Stimulated activated naive CD8-positive, alpha-beta T cell treated with anti-CD3 and anti-CD28 coated beads, Interleukin-15, amount 100 ng/mL, for 72 hours (primary cell): ENCODE measurements at regions not wholly inside any gene's neighbourhood (a gene's known extent, or its start where the extent isn't known, plus 50 kb on each side); places are given as distances from the start of the nearest gene placed in this dataset.

Experiments
- ATAC-seq: fragments of 150-1000 bp; cut with Tn5 transposase; 2 replicates; pipeline ENCODE4 v1.10.0; 2021; ENCODE audit warnings: mild to moderate bottlenecking, moderate library complexity
- DNase-seq, 2 donors: peaks; one replicate each; pipeline ENCODE4 v3.0.0; 2021 to 2022
- H3K27ac Mint-ChIP-seq, 2 donors: one replicate each; pipeline ENCODE4 v1.8.0; 2022; ENCODE audit warnings: mild to moderate bottlenecking in 2 of 2, mixed read lengths in 2 of 2, moderate library complexity in 2 of 2
- H3K27me3 Mint-ChIP-seq: one replicate; pipeline ENCODE4 v1.8.0; 2022; ENCODE audit warnings: mixed read lengths
- H3K4me1 Mint-ChIP-seq: one replicate; pipeline ENCODE4 v1.8.0; 2022; ENCODE audit warnings: mild to moderate bottlenecking, mixed read lengths
- H3K4me3 Mint-ChIP-seq, 2 donors: one replicate each; pipeline ENCODE4 v1.8.0; 2022; ENCODE audit warnings: mild to moderate bottlenecking in 2 of 2, mixed read lengths in 2 of 2, moderate library complexity in 1 of 2
- H3K9me3 Mint-ChIP-seq, 2 donors: one replicate each; pipeline ENCODE4 v1.8.0; 2022; ENCODE audit warnings: mixed read lengths in 2 of 2

DNA sequence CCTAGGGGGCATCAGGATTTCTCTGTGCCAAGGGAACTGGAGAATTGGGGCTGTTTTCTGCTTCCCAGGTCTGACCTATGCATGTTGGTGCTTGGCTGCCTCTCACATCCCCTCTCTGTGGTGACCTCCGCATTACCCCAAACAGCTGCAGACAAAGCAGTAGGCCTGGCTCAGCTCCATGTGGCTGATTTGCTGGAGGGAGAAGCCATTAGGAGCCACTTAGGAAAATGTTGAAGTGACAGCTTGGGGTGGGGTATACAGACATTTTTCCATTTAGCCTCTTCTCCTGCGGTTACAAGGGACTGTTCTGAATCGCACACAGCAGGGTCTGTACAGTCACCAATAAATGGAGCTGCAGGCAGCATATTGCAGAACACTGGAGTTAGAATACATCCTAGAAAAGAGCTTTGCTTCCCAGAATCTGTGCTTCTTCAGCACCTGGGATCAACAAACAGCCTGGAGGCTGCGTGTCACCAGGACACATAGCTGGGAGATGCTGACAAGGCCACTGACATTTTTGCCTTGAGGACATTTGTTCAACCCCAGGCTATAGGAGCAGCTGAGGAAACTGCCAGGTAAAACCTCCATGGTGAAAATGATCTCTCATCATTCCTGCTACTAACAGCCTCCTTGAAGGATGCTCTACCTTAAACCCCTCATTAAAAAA is 335.3 kb downstream of the DIRAS2 start:
- ATAC-seq (no peak), DNase-seq (no peak)
- Mint-ChIP-seq H3K27me3 (peaks cover 32% of the 10 kb centered on the region), H3K4me3 (no peak overlapping the region), H3K27ac (no peak overlapping the region), H3K9me3 (no peaks in the 10 kb centered on the region), H3K4me1 (no peaks in the 10 kb centered on the region)

- Mint-ChIP-seq H3K4me3 (no peak overlapping the region), H3K27ac (no peak overlapping the region), H3K4me1 (no peaks in the 10 kb centered on the region), H3K27me3 (peaks cover 32% of the 10 kb centered on the region), H3K9me3 (no peaks in the 10 kb centered on the region)
- DNase-seq (no peak), ATAC-seq (no peak)
Observed at GRCh38 chr9:90307891-90308290, 334.7 kb downstream of the DIRAS2 start.

- no peaks in the 10 kb centered on the region for H3K4me1 Mint-ChIP-seq
- ATAC-seq: no peak
- no peaks in the 10 kb centered on the region for H3K9me3 Mint-ChIP-seq
- H3K27ac Mint-ChIP-seq: peak overlapping the region in 1 of 2 donors; percentile 35
- no peak for DNase-seq
- peaks cover 29% of the 10 kb centered on the region for H3K27me3 Mint-ChIP-seq
- no peak overlapping the region for H3K4me3 Mint-ChIP-seq
Observed at GRCh38 chr9:90308691-90309090, 333.9 kb downstream of the DIRAS2 start.

- no peaks in the 10 kb centered on the region for H3K9me3 Mint-ChIP-seq
- no peak overlapping the region for H3K4me3 Mint-ChIP-seq
Observed at GRCh38 chr9:90309809-90310520, 332.7 kb downstream of the DIRAS2 start.

DNA sequence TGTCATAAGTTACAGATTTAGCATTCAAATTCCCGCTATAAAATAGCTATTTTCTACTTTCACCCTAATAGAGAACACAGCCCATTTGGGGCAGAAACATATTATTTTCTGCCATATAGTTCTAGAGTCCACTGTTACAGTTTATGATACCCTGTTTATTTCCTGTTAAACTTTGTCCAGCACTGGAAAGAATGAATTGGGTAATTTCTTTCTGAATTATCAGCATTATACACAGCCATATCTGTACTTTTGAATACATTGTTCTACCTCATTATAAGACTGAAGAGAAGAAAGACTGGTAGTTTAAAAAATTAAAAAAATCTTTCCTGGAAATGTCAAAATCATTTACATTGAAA is 332.1 kb downstream of the DIRAS2 start:
- H3K4me3 Mint-ChIP-seq: no peak overlapping the region
- peaks cover 13% of the 10 kb centered on the region for H3K27me3 Mint-ChIP-seq
- H3K27ac Mint-ChIP-seq: no peak overlapping the region
- no peaks in the 10 kb centered on the region for H3K9me3 Mint-ChIP-seq
- DNase-seq (no peak), ATAC-seq (no peak)
- no peaks in the 10 kb centered on the region for H3K4me1 Mint-ChIP-seq

More at GRCh38 chr9:90309809-90310520, 332.7 kb downstream of the DIRAS2 start:
- ATAC-seq (no peak), DNase-seq (no peak)
- Mint-ChIP-seq H3K27ac (no peak overlapping the region), H3K27me3 (peaks cover 17% of the 10 kb centered on the region), H3K4me1 (no peaks in the 10 kb centered on the region)

DNA sequence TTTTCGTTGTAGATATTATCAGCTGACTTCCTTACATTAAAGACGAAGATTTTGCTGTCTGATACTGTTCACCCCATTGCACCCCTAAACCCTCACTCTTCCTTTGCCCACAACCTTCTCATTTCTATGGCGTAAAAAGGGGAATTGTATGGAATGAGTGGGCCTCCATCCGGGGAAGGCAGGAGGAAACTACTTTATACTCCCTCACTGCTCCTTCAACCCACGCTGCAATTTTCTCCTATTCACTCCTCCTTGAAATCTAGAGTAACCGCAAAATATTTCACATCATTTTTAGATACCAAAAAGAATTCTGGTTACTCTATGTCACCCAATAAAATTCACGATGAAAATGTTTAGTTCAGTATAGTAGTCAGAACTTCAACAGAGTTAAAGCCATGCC is 330.8 kb downstream of the DIRAS2 start:
- Mint-ChIP-seq H3K4me3 (no peak overlapping the region), H3K4me1 (no peaks in the 10 kb centered on the region), H3K27ac (no peak overlapping the region), H3K27me3 (peaks cover 10% of the 10 kb centered on the region), H3K9me3 (no peaks in the 10 kb centered on the region)
- ATAC-seq (no peak), DNase-seq (no peak)

GRCh38 chr9:90322296-90322695 is 320.3 kb downstream of the DIRAS2 start:
- H3K4me1 Mint-ChIP-seq: no peaks in the 10 kb centered on the region
- H3K4me3 Mint-ChIP-seq: no peak overlapping the region
- DNase-seq (no peak), ATAC-seq (no peak)
- no peak overlapping the region for H3K27ac Mint-ChIP-seq
- no peaks in the 10 kb centered on the region for H3K9me3 Mint-ChIP-seq
- H3K27me3 Mint-ChIP-seq: peaks cover 9% of the 10 kb centered on the region

- ATAC-seq (no peak), DNase-seq (no peak)
- H3K27ac Mint-ChIP-seq: no peak overlapping the region
- peaks cover 19% of the 10 kb centered on the region for H3K27me3 Mint-ChIP-seq
- H3K4me1 Mint-ChIP-seq: no peaks in the 10 kb centered on the region
- no peaks in the 10 kb centered on the region for H3K9me3 Mint-ChIP-seq
- H3K4me3 Mint-ChIP-seq: no peak overlapping the region
Observed at GRCh38 chr9:90325913-90326653, 316.5 kb downstream of the DIRAS2 start.

DNA sequence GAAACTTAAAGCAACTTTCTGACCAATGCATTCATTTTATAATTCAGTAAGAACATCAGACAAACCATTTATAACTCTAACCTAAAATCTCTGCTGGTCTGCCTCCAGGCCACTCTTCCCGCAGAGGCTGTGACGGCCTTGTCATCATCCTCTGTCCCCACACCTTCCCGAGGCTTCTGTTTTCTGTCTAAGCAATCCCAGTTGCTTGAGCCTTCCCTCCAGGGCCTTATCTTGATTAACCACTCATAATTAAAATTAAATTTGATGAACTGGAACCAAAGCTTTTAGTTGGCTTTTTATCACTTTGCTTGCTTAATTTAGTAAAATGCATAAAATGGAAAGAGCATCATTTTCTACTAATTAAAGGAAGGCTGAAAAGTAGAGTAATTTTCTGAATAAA is 312.4 kb downstream of the DIRAS2 start:
- no peak overlapping the region for H3K4me3 Mint-ChIP-seq
- H3K27ac Mint-ChIP-seq: no peak overlapping the region
- no peaks in the 10 kb centered on the region for H3K4me1 Mint-ChIP-seq
- no peaks in the 10 kb centered on the region for H3K9me3 Mint-ChIP-seq
- no peak for DNase-seq
- ATAC-seq: no peak
- H3K27me3 Mint-ChIP-seq: peaks cover 52% of the 10 kb centered on the region

- no peaks in the 10 kb centered on the region for H3K4me1 Mint-ChIP-seq
- ATAC-seq: no peak
- DNase-seq: no peak
- H3K4me3 Mint-ChIP-seq: no peak overlapping the region
- no peaks in the 10 kb centered on the region for H3K9me3 Mint-ChIP-seq
- H3K27ac Mint-ChIP-seq: no peak overlapping the region
- peaks cover 50% of the 10 kb centered on the region for H3K27me3 Mint-ChIP-seq
Observed at GRCh38 chr9:90331826-90332575, 310.6 kb downstream of the DIRAS2 start.

DNA sequence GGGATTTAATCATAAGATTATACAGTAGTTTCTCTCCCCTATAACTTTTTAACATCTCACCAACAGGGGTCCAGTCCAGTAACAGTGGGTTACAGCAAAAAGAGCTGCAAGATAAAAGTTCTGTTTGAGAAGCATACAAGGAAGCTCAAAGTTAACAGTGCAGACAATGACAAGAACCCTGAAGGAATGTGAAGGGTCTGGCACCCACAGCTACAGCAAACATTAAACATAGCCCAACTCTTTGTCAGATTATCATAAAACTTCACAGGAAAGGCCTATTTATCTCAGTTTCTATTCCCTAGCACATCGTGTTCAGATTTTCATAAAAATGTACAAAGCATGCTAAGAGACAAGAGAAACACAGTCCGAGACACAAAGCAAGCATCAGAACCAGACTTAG is 309.4 kb downstream of the DIRAS2 start:
- ATAC-seq (no peak), DNase-seq (no peak)
- H3K4me3 Mint-ChIP-seq: no peak overlapping the region
- H3K9me3 Mint-ChIP-seq: no peaks in the 10 kb centered on the region
- no peak overlapping the region for H3K27ac Mint-ChIP-seq
- no peaks in the 10 kb centered on the region for H3K4me1 Mint-ChIP-seq
- H3K27me3 Mint-ChIP-seq: peaks cover 49% of the 10 kb centered on the region

- peaks cover 15% of the 10 kb centered on the region for H3K27me3 Mint-ChIP-seq
- peak overlapping the region in 1 of 2 donors; percentile 51 for H3K27ac Mint-ChIP-seq
- H3K4me3 Mint-ChIP-seq: no peak overlapping the region
- peaks cover 0 to 5% of the 10 kb centered on the region in 2 donors for H3K9me3 Mint-ChIP-seq
- ATAC-seq (no peak), DNase-seq (no peak)
- no peaks in the 10 kb centered on the region for H3K4me1 Mint-ChIP-seq
Observed at GRCh38 chr9:90340421-90340820, 302.2 kb downstream of the DIRAS2 start.

GRCh38 chr9:90342607-90343006 is 300.0 kb downstream of the DIRAS2 start:
- Mint-ChIP-seq H3K9me3 (peaks cover 0 to 5% of the 10 kb centered on the region in 2 donors), H3K27me3 (peaks cover 23% of the 10 kb centered on the region), H3K4me3 (no peak overlapping the region), H3K4me1 (no peaks in the 10 kb centered on the region), H3K27ac (no peak overlapping the region)
- DNase-seq: no peak
- ATAC-seq: no peak

- Mint-ChIP-seq H3K27me3 (peaks cover 23% of the 10 kb centered on the region), H3K4me1 (no peaks in the 10 kb centered on the region)
Observed at GRCh38 chr9:90343366-90343765, 299.3 kb downstream of the DIRAS2 start.

GRCh38 chr9:90343991-90344390 is 298.6 kb downstream of the DIRAS2 start:
- no peak for DNase-seq
- H3K27me3 Mint-ChIP-seq: peaks cover 29% of the 10 kb centered on the region

More at GRCh38 chr9:90343366-90343765, 299.3 kb downstream of the DIRAS2 start:
- H3K27ac Mint-ChIP-seq: no peak overlapping the region
- peaks cover 0 to 5% of the 10 kb centered on the region in 2 donors for H3K9me3 Mint-ChIP-seq
- ATAC-seq: no peak
- no peak for DNase-seq
- H3K4me3 Mint-ChIP-seq: no peak overlapping the region

More at GRCh38 chr9:90343991-90344390, 298.6 kb downstream of the DIRAS2 start:
- Mint-ChIP-seq H3K4me3 (no peak overlapping the region), H3K4me1 (no peaks in the 10 kb centered on the region), H3K9me3 (peaks cover 0 to 5% of the 10 kb centered on the region in 2 donors), H3K27ac (no peak overlapping the region)
- ATAC-seq: no peak
